HepG2 (cell line): ENCODE measurements at regions not wholly inside any gene's neighbourhood (a gene's known extent, or its start where the extent isn't known, plus 50 kb on each side); places are given as distances from the start of the nearest gene placed in this dataset.

Experiments used
- ATAC-seq: fragments of 200-7000 bp; cut with Tn5 transposase; 3 replicates; pipeline ENCODE4 v1.9.1; 2020; ENCODE audit warnings: mild to moderate bottlenecking, moderate library complexity
- BruUV-seq: library from RNA; stranded (reverse); fragments of 400-500 nt; replicated peaks from 2 replicates; lab custom pipeline; 2021; lab: Mats Ljungman, UMichigan
- CTCF ChIA-PET: fragments of 300-600 bp; formaldehyde crosslinking; extraction: SDS; loops from one replicate; lab custom pipeline; 2021; ENCODE audit warnings: low total read pairs, inconsistent platforms, low intra/inter-chr PET ratio; lab: Yijun Ruan, JAX
- POLR2A ChIA-PET: fragments of 350-600 bp; sonication (Branson Sonifier 250); formaldehyde crosslinking; loops from one replicate; lab custom pipeline; 2020; ENCODE audit warnings: antibody characterized with exemption, inconsistent platforms; lab: Yijun Ruan, JAX
- DNase-seq: peaks from one replicate; pipeline ENCODE4 v3.0.0-alpha.2; 2015; ENCODE audit warnings: low spot score
- FAIRE-seq: peaks from 3 replicates; lab custom pipeline; 2011; peaks lifted over from hg19 to GRCh38; lab: Jason Lieb, UNC
- H2AFZ ChIP-seq: one replicate; pipeline ENCODE4 v1.6.1; 2011; ENCODE audit warnings: low read length, inconsistent platforms
- H3K27ac ChIP-seq: fragments of 300-600 bp; 3 replicates; pipeline ENCODE4 v1.8.0; 2011; ENCODE audit warnings: mixed run types, mild to moderate bottlenecking, mixed read lengths, low read length, inconsistent platforms; ENCODE audit not compliant: insufficient read depth; ENCODE audit errors: extremely low read length
- H3K27me3 ChIP-seq, 2 experiments: fragments of 200-600 bp in 1 of 2; 2 replicates in 1 of 2; 3 replicates in 1 of 2; pipeline versions ENCODE4 v1.6.0 to v1.8.0; 2011; ENCODE audit warnings: low read length in 2 of 2, mild to moderate bottlenecking in 2 of 2, moderate library complexity in 2 of 2, inconsistent platforms in 1 of 2; ENCODE audit not compliant: insufficient read depth in 2 of 2, control insufficient read depth in 1 of 2
- H3K36me3 ChIP-seq, 2 experiments: fragments of 200-600 bp in 1 of 2; replicated peaks in 1 of 2; 2 replicates in 1 of 2; 3 replicates in 1 of 2; pipeline versions ENCODE4 v1.5.1 to v1.8.0; 2011; ENCODE audit warnings: low read length in 2 of 2, inconsistent platforms in 1 of 2; ENCODE audit not compliant: insufficient read depth in 2 of 2, control insufficient read depth in 1 of 2
- H3K4me1 ChIP-seq: 2 replicates; pipeline ENCODE4 v1.5.1; 2012; ENCODE audit warnings: low read length, inconsistent platforms; ENCODE audit not compliant: insufficient read depth
- H3K4me2 ChIP-seq: 2 replicates; pipeline ENCODE4 v1.6.0; 2011; ENCODE audit warnings: low read depth, low read length, inconsistent platforms
- H3K4me3 ChIP-seq, 3 experiments: fragments of 200-600 bp in 1 of 3; sonication (generic), shearing (Covaris generic) in 1 of 3; replicated peaks in 1 of 3; 2 replicates each; pipeline ENCODE4 v1.5.1; 2011 to 2016; ENCODE audit warnings: low read length in 3 of 3, inconsistent platforms in 2 of 3, low read depth in 2 of 3, mild to moderate bottlenecking in 2 of 3, control low read depth in 1 of 3, mixed read lengths in 1 of 3; ENCODE audit not compliant: insufficient read depth in 1 of 3
- H3K79me2 ChIP-seq: one replicate; pipeline ENCODE4 v1.6.1; 2011; ENCODE audit warnings: low read length, inconsistent platforms; ENCODE audit not compliant: insufficient read depth
- H3K9ac ChIP-seq: 2 replicates; pipeline ENCODE4 v1.6.0; 2011; ENCODE audit warnings: mild to moderate bottlenecking, low read depth, low read length, inconsistent platforms; ENCODE audit not compliant: insufficient read depth
- H3K9me3 ChIP-seq: 2 replicates; pipeline ENCODE4 v1.5.1; 2012; ENCODE audit warnings: mild to moderate bottlenecking, low read length
- H4K20me1 ChIP-seq: 2 replicates; pipeline ENCODE4 v1.6.0; 2011; ENCODE audit warnings: inconsistent platforms, mild to moderate bottlenecking, low read length, moderate library complexity; ENCODE audit not compliant: insufficient read depth
- ATF2 ChIP-seq: sonication (generic); formaldehyde crosslinking; IDR thresholded peaks from 2 replicates; pipeline ENCODE4 v1.4.0; 2020; ENCODE audit warnings: missing genetic modification reagents
- ELF1 ChIP-seq: sonication (generic); formaldehyde crosslinking; IDR thresholded peaks from 2 replicates; pipeline ENCODE4 v1.4.0; 2020; ENCODE audit warnings: missing genetic modification reagents
- FOXP1 ChIP-seq, 2 experiments: fragments of 450-650 bp in 1 of 2; IDR thresholded peaks; 2 replicates each; pipeline ENCODE4 v1.6.1; 2017 to 2018; ENCODE audit warnings: antibody characterized with exemption in 1 of 2
- KLF6 ChIP-seq: IDR thresholded peaks from 2 replicates; pipeline ENCODE4 v1.8.0; 2016; ENCODE audit warnings: missing biosample characterization, missing genetic modification reagents
- KMT2B ChIP-seq: IDR thresholded peaks from 2 replicates; pipeline ENCODE4 v1.6.1; 2016; ENCODE audit warnings: missing genetic modification reagents, missing compliant biosample characterization
- NFE2L1 ChIP-seq: sonication (generic); formaldehyde crosslinking; IDR thresholded peaks from 2 replicates; pipeline ENCODE4 v1.4.0; 2020; ENCODE audit warnings: missing genetic modification reagents, mild to moderate bottlenecking, borderline replicate concordance
- NR2C2 ChIP-seq: sonication (generic); formaldehyde crosslinking; IDR thresholded peaks from 2 replicates; pipeline ENCODE4 v1.4.0; 2020; ENCODE audit warnings: missing genetic modification reagents, mild to moderate bottlenecking, moderate library complexity, borderline replicate concordance
- PTBP1 ChIP-seq: fragments of 200-400 bp; formaldehyde crosslinking; IDR thresholded peaks from 2 replicates; pipeline ENCODE4 v1.6.1; 2018; ENCODE audit warnings: low read length, low read depth; ENCODE audit not compliant: poor library complexity, severe bottlenecking
- SRF ChIP-seq: IDR thresholded peaks from 2 replicates; pipeline ENCODE4 v1.6.1; 2011; ENCODE audit warnings: mild to moderate bottlenecking, low read depth, low read length, moderate library complexity
- TBX2 ChIP-seq: sonication (generic); formaldehyde crosslinking; IDR thresholded peaks from 2 replicates; pipeline ENCODE4 v1.5.0; 2020; ENCODE audit warnings: missing genetic modification reagents, mild to moderate bottlenecking, borderline replicate concordance
- TFDP1 ChIP-seq: IDR thresholded peaks from 2 replicates; pipeline ENCODE4 v1.6.1; 2016; ENCODE audit warnings: missing compliant biosample characterization, missing genetic modification reagents, borderline replicate concordance
- ZNF317 ChIP-seq: sonication (generic); formaldehyde crosslinking; IDR thresholded peaks from 2 replicates; pipeline ENCODE4 v1.5.0; 2020; ENCODE audit warnings: mild to moderate bottlenecking, missing genetic modification reagents
- ZNF333 ChIP-seq: sonication (generic); formaldehyde crosslinking; IDR thresholded peaks from 2 replicates; pipeline ENCODE4 v1.4.0; 2020; ENCODE audit warnings: mild to moderate bottlenecking, missing genetic modification reagents, borderline replicate concordance
- ZNF451 ChIP-seq: sonication (generic); formaldehyde crosslinking; IDR thresholded peaks from 2 replicates; pipeline ENCODE4 v1.5.0; 2020; ENCODE audit warnings: mild to moderate bottlenecking, missing genetic modification reagents
- ZNF549 ChIP-seq: sonication (generic); formaldehyde crosslinking; IDR thresholded peaks from 2 replicates; pipeline ENCODE4 v1.5.0; 2020; ENCODE audit warnings: missing genetic modification reagents
- WGBS: methylation state at CpG from one replicate; pipeline ENCODE4 v1.1.6; 2017; ENCODE audit warnings: low lambda C conversion rate; 5-methylcytosine and 5-hydroxymethylcytosine counted together
- in situ Hi-C: cut with HindIII; loops from 2 replicates; pipeline ENCODE4 v1.10.0; 2017; ENCODE audit warnings: low pct_unique_long_range_greater_than_20kb; ENCODE audit not compliant: extremely low pct_ligation_motif_present
- intact Hi-C: fragments of 100-400 bp; cut with micrococcal nuclease; formaldehyde crosslinking; loops from one replicate; pipeline ENCODE4 v1.10.0; 2022; ENCODE audit not compliant: unreplicated experiment
- TF ChIP-seq, protein P1 (sequence below): sonication (generic); formaldehyde crosslinking; IDR thresholded peaks from 2 replicates; pipeline ENCODE4 v1.4.0; 2020; ENCODE audit warnings: missing genetic modification reagents

DNA sequence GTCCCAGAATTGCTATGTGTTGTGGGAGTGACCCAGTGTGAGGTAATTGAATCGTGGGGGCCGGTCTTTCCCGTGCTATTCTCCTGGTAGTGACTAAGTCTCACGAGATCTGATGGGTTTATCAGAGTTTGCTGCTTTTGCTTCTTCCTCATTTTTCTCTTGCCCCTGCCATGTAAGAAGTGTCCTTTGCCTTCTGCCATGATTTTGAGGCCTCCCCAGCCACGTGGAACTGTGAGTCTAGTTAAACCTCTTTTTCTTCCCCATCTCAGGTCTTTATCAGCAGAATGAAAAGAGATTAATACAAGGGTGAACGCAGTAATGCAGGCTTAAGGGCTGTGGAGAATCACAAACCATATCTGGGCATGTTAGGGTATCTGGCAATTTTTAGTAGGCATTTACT lies 624.0 kb downstream of the USP25 start:
- FAIRE-seq (no peak), DNase-seq (no peak), ATAC-seq (no peak)
- Histone ChIP-seq H3K9ac (no peak overlapping the region), H3K4me1 (no peaks in the 10 kb centered on the region), H3K27ac (no peak overlapping the region), H3K27me3 (no peaks in the 10 kb centered on the region), H4K20me1 (no peaks in the 10 kb centered on the region), H2AFZ (no peak overlapping the region), H3K4me2 (no peak overlapping the region), H3K4me3 (no peak overlapping the region), H3K36me3 (no peaks in the 10 kb centered on the region), H3K79me2 (no peaks in the 10 kb centered on the region), H3K9me3 (no peaks in the 10 kb centered on the region)
- intact Hi-C loops (no loop called here), in situ Hi-C loops (no loop called here)
- CTCF ChIA-PET, result no interaction called here
- POLR2A ChIA-PET, result no interaction called here
- WGBS, result 7% methylated on average over 6 of the region's 6 CpGs
- no TSS peak for BruUV-seq
- TF ChIP-seq TBX2, result no peak
- TF ChIP-seq TFDP1 (CRISPR knock-in tag), result no peak
- TF ChIP-seq KMT2B (CRISPR knock-in tag), result no peak
- no peak for TF ChIP-seq NFE2L1 (CRISPR knock-in tag)
- no peak for TF ChIP-seq ZNF549 (CRISPR knock-in tag)
- no peak for TF ChIP-seq ZNF317 (CRISPR knock-in tag)
- TF ChIP-seq FOXP1 (IDR thresholded peaks at IDR 0.05), result no peak
- TF ChIP-seq FOXP1 (CRISPR knock-in tag; IDR thresholded peaks at IDR 0.05), result no peak
- TF ChIP-seq, protein P1, sequence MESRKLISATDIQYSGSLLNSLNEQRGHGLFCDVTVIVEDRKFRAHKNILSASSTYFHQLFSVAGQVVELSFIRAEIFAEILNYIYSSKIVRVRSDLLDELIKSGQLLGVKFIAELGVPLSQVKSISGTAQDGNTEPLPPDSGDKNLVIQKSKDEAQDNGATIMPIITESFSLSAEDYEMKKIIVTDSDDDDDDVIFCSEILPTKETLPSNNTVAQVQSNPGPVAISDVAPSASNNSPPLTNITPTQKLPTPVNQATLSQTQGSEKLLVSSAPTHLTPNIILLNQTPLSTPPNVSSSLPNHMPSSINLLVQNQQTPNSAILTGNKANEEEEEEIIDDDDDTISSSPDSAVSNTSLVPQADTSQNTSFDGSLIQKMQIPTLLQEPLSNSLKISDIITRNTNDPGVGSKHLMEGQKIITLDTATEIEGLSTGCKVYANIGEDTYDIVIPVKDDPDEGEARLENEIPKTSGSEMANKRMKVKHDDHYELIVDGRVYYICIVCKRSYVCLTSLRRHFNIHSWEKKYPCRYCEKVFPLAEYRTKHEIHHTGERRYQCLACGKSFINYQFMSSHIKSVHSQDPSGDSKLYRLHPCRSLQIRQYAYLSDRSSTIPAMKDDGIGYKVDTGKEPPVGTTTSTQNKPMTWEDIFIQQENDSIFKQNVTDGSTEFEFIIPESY (CRISPR knock-in tag), result no peak
- no peak for TF ChIP-seq ZNF451 (CRISPR knock-in tag)
- TF ChIP-seq ATF2 (CRISPR knock-in tag), result no peak
- no peak for TF ChIP-seq ELF1 (CRISPR knock-in tag)
- TF ChIP-seq KLF6, result no peak
- TF ChIP-seq NR2C2 (CRISPR knock-in tag), result no peak
- no peak for TF ChIP-seq PTBP1
- TF ChIP-seq SRF, result no peak
- no peak for TF ChIP-seq ZNF333 (CRISPR knock-in tag)
